Vagina (tissue), 2 donors: ENCODE measurements at regions not wholly inside any gene's neighbourhood (a gene's known extent, or its start where the extent isn't known, plus 50 kb on each side); places are given as distances from the start of the nearest gene placed in this dataset.

ENCODE experiments used
- CTCF ChIP-seq, 3 experiments: fragments of 450-650 bp in 2 of 3; fragments of 200-600 bp in 1 of 3; sonication (generic) in 1 of 3; IDR thresholded peaks; one replicate each; pipeline ENCODE4 v1.5.1; 2017 to 2019; ENCODE audit warnings: antibody characterized with exemption in 3 of 3, mild to moderate bottlenecking in 2 of 3, moderate library complexity in 2 of 3
- POLR2A ChIP-seq, 2 donors: fragments of 450-650 bp; IDR thresholded peaks; one replicate each; pipeline ENCODE4 v1.6.1; 2017; ENCODE audit warnings: antibody characterized with exemption in 2 of 2, mild to moderate bottlenecking in 2 of 2, moderate library complexity in 2 of 2

GRCh38 chr2:123769001-123769400 lies 256.1 kb upstream of the CNTNAP5 start:
- TF ChIP-seq CTCF (IDR thresholded peaks at IDR 0.05) (no peak), POLR2A (IDR thresholded peaks at IDR 0.05) (no peak)
